ENCODE measurements at regions not wholly inside any gene's neighbourhood (a gene's known extent, or its start where the extent isn't known, plus 50 kb on each side); places are given as distances from the start of the nearest gene placed in this dataset.

DNA sequence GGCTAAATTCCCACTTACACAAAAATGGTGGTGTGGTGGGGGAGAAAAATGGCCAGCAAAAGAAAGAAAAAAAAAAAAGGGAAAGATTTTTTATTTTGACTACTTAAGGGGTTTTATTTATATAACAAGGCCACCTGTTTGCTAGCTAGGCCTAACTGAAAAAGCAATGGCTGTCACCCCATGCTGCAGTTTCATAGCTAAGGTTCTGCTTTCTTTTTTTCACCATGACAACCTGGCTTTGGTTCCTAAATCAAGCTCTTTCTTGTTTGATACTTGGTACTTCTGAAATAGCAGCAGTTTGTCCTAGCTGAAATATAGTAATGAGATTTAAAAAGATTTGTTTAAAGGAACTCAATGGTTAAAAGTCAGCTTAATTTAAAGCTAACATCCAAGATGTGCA is 433.2 kb upstream of the MEX3C start:
- TF ChIP-seq, protein P1, sequence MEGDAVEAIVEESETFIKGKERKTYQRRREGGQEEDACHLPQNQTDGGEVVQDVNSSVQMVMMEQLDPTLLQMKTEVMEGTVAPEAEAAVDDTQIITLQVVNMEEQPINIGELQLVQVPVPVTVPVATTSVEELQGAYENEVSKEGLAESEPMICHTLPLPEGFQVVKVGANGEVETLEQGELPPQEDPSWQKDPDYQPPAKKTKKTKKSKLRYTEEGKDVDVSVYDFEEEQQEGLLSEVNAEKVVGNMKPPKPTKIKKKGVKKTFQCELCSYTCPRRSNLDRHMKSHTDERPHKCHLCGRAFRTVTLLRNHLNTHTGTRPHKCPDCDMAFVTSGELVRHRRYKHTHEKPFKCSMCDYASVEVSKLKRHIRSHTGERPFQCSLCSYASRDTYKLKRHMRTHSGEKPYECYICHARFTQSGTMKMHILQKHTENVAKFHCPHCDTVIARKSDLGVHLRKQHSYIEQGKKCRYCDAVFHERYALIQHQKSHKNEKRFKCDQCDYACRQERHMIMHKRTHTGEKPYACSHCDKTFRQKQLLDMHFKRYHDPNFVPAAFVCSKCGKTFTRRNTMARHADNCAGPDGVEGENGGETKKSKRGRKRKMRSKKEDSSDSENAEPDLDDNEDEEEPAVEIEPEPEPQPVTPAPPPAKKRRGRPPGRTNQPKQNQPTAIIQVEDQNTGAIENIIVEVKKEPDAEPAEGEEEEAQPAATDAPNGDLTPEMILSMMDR (IDR thresholded peaks at IDR 0.05): no peak
- no peak for TF ChIP-seq EP300 (IDR thresholded peaks at IDR 0.05)
- TF ChIP-seq POLR2A (IDR thresholded peaks at IDR 0.05): no peak
